ENCODE measurements at regions not wholly inside any gene's neighbourhood (a gene's known extent, or its start where the extent isn't known, plus 50 kb on each side); places are given as distances from the start of the nearest gene placed in this dataset.

GRCh38 chr11:120009938-120010337, 128.0 kb downstream of the TRIM29 start:
- no peak for ATAC-seq (ENCODE audit: low read depth)
- H4K91ac ChIP-seq (ENCODE audit: insufficient read depth, low read depth, low read length) = no peak overlapping the region
- in situ Hi-C loops (cut with MboI; ENCODE audit: low sequenced_read_pairs) = loop anchor here (10.0 kb wide), 1 partner anchor 355 kb away; no protein-coding TSS in a partner anchor
- H3K23ac ChIP-seq (ENCODE audit: low read depth, low read length) = no peak overlapping the region
- H2BK15ac ChIP-seq (ENCODE audit: low read depth, low read length) = no peak overlapping the region
- BruUV-seq (replicated peaks) = no TSS peak
- TF ChIP-seq FOS (IDR thresholded peaks at IDR 0.05; ENCODE audit: low read depth, low read length) (no peak), CEBPB (IDR thresholded peaks at IDR 0.05; ENCODE audit: low read depth, low read length) (no peak), RAD21 (IDR thresholded peaks at IDR 0.05; ENCODE audit: low read length) (no peak), SMC3 (IDR thresholded peaks at IDR 0.05; ENCODE audit: low read depth, low read length) (no peak), RCOR1 (IDR thresholded peaks at IDR 0.05; ENCODE audit: insufficient replicate concordance, low read length) (no peak), POLR2A (IDR thresholded peaks at IDR 0.05; ENCODE audit: low read depth, low read length) (no peak), RFX5 (IDR thresholded peaks at IDR 0.05; ENCODE audit: low read depth, low read length) (no peak), CTCF (conservative IDR thresholded peaks at IDR 0.05; ENCODE audit: low read depth, low read length) (no peak), BHLHE40 (IDR thresholded peaks at IDR 0.05; ENCODE audit: low read depth, low read length) (no peak), MAFK (IDR thresholded peaks at IDR 0.05; ENCODE audit: low read depth, low read length) (no peak), NFE2L2 (IDR thresholded peaks at IDR 0.05; ENCODE audit: low read depth, low read length) (no peak)
- TF ChIP-seq, protein P1, sequence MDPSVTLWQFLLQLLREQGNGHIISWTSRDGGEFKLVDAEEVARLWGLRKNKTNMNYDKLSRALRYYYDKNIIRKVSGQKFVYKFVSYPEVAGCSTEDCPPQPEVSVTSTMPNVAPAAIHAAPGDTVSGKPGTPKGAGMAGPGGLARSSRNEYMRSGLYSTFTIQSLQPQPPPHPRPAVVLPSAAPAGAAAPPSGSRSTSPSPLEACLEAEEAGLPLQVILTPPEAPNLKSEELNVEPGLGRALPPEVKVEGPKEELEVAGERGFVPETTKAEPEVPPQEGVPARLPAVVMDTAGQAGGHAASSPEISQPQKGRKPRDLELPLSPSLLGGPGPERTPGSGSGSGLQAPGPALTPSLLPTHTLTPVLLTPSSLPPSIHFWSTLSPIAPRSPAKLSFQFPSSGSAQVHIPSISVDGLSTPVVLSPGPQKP (IDR thresholded peaks at IDR 0.05; ENCODE audit: borderline replicate concordance, low read depth, low read length) = no peak
- TF ChIP-seq, protein P2, sequence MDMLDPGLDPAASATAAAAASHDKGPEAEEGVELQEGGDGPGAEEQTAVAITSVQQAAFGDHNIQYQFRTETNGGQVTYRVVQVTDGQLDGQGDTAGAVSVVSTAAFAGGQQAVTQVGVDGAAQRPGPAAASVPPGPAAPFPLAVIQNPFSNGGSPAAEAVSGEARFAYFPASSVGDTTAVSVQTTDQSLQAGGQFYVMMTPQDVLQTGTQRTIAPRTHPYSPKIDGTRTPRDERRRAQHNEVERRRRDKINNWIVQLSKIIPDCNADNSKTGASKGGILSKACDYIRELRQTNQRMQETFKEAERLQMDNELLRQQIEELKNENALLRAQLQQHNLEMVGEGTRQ (IDR thresholded peaks at IDR 0.05; ENCODE audit: low read depth, low read length) = no peak
- H2BK5ac ChIP-seq (ENCODE audit: low read depth, low read length, poor library complexity, severe bottlenecking) = no peak overlapping the region
- H4K5ac ChIP-seq (ENCODE audit: low read depth, low read length) = no peak overlapping the region
- no peak for DNase-seq
- H2BK20ac ChIP-seq (ENCODE audit: low read depth, low read length) = no peak overlapping the region
- H2AFZ ChIP-seq (replicated peaks; ENCODE audit: low read length, poor library complexity) = no peak overlapping the region
- ChIA-PET POLR2A (ENCODE audit: unreplicated experiment) (no interaction called here), CTCF (no interaction called here)
- intact Hi-C loops (cut with micrococcal nuclease) = no loop called here
- no peak overlapping the region for H3K4me3 ChIP-seq (ENCODE audit: insufficient read depth, low read depth, low read length)
- no peak overlapping the region for H3K4me2 ChIP-seq (ENCODE audit: low read depth, low read length)
- no peak overlapping the region for H3K14ac ChIP-seq (replicated peaks; ENCODE audit: low read depth, low read length)
- 86% methylated on average over 2 of the region's 4 CpGs; no CpG with 5 or more reads in 1 of the 2 experiments for WGBS, 2 experiments (ENCODE audit: extremely low coverage in 2 of 2, insufficient read length in 1 of 2)
- no peak overlapping the region for H4K8ac ChIP-seq (ENCODE audit: low read depth in 2 of 2, low read length in 2 of 2)
- H2AK5ac ChIP-seq (ENCODE audit: low read depth, low read length) = no peak overlapping the region
- no peak overlapping the region for H3K18ac ChIP-seq (ENCODE audit: low read depth, low read length)
- H3K9me3 ChIP-seq (ENCODE audit: control insufficient read depth, insufficient read depth, low read length) = no peaks in the 10 kb centered on the region
- no peak overlapping the region for H3K4ac ChIP-seq (ENCODE audit: low read depth, low read length)
- no peaks in the 10 kb centered on the region for H4K20me1 ChIP-seq (ENCODE audit: insufficient read depth, low read length)
- H3K27ac ChIP-seq (ENCODE audit: insufficient read depth, low read length) = no peak overlapping the region
- no peaks in the 10 kb centered on the region for H3K36me3 ChIP-seq (ENCODE audit: control insufficient read depth, insufficient read depth, low read length)
- peaks cover 25% of the 10 kb centered on the region for H3K27me3 ChIP-seq (ENCODE audit: control insufficient read depth, insufficient read depth, low read length)
- H2AK9ac ChIP-seq (replicated peaks; ENCODE audit: low read depth, low read length, poor library complexity) = no peak overlapping the region
- H2BK120ac ChIP-seq (ENCODE audit: low read depth, low read length) = no peak overlapping the region
- H3K4me1 ChIP-seq (ENCODE audit: control insufficient read depth, insufficient read depth, low read length) = no peaks in the 10 kb centered on the region
- no peak overlapping the region for H3K9ac ChIP-seq (ENCODE audit: low read depth, low read length)
- no peak overlapping the region for H3K56ac ChIP-seq (ENCODE audit: extremely low read depth, insufficient read depth, low read length)
- no peaks in the 10 kb centered on the region for H3K9me1 ChIP-seq (ENCODE audit: insufficient read depth, low read length)
- no peaks in the 10 kb centered on the region for H3K79me1 ChIP-seq (ENCODE audit: low read depth in 1 of 2, low read length in 2 of 2)
- dilution Hi-C loops (cut with HindIII; ENCODE audit: low sequenced_read_pairs, unreplicated experiment) = no loop called here

Data from IMR-90 (cell line).